NCI-H82 (cell line): ENCODE measurements at regions not wholly inside any gene's neighbourhood (a gene's known extent, or its start where the extent isn't known, plus 50 kb on each side); places are given as distances from the start of the nearest gene placed in this dataset.

ENCODE experiments used
- DNase-seq: peaks from one replicate; lab custom pipeline; 2025; lab: John Stamatoyannopoulos, UW

DNA sequence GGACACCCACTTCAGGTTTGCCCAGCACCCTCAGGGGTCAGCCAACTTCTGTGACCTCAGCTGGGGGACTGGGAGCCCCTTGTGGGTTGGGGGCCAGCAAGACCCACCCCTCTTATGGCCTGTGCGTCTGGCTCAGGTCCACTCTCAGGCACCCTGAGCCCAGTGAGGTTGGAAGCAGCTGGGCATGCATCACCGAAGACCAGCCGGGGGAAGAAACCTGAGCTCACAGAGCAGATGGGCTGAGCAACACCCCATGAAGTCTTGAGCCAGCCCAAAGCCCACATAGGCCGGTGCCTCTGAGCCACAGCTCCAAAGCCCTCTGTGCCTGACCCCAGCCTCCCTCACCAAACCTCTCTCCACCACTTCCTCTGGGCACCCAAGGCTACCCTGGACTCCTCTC, 166.7 kb downstream of the RBFOX3 start:
- DNase-seq = peak; percentile 59

DNA sequence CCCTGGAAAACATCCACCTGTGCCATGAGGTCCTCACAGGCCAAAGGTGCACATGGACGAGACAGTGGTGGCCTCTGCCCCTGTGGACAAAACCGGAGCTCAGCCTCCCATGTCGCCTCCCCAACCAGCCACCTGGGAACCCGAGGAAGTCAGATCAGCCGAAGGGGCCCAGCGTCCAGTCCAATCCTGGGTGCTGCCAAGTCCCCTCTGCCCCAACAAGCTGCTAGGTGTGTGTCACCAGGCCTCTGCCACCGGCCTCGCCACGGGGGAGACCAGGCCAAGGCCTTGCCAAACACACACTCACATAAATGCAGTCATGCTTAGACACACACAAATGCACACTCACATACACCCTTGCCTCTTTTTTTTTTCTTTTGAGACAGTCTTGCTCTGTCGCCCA, 167.8 kb downstream of the RBFOX3 start:
- no peak for DNase-seq

- DNase-seq = no peak
These were observed 169.3 kb downstream of the RBFOX3 start for GRCh38 chr17:79441356-79442160.

DNA sequence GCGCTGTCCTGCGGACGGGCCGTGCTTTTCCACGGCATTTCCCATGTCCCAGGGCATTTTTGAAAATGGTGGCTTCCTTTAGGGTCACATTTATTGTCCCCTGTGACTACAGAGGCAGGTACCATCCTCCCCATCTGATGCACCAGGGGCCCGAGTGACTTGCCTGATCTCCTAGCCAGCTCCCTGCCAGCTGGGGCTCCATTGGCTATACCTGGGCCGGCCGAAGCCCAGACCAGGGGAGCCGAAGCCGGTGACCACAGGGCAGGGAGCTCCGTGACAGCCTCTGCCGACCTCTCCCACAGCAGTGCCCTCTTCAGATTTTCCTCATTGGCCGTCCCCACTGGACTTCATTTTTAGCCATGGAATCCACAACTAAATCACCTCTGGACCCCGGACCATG, 170.6 kb downstream of the RBFOX3 start:
- no peak for DNase-seq

DNA sequence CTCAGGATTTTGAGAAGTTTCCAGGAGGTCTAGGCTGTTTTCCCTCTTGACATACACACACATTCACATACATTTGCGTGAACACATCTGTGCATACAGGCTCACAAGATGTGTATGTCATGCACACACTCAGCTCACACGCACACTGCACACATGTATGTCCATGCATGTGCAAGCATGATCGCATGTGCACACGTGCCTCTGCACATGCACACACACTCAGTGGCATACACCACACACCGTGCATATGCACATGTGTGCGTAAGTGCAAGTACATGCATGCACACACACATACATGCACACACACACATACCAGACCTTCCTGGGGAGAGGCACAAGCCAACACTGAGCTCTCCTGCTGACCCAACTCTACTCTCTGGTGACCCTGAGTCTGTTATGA, 171.4 kb downstream of the RBFOX3 start:
- no peak for DNase-seq

- DNase-seq = peak; percentile 52
These were observed 172.1 kb downstream of the RBFOX3 start for GRCh38 chr17:79438546-79439334.

DNA sequence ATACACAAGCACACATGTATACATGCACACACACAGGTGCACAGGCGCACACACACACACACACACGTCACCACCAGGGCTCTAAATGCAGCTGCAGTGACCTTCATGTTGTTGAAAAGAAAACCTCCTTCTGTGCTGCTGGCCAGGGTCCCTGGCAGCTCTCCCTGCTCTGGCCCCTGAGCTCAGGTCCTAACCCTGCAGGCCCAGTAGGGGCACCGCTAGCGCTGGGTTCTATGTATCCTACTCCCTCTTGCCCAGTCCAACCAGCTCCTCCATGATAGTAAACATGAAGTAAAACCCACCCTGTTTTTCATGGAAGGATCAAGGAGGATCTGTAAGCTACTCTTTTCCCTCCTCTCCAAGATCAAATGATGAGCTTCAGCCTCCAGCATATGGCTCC, 172.8 kb downstream of the RBFOX3 start:
- peak; percentile 34 for DNase-seq

- no peak for DNase-seq
These were observed 173.8 kb downstream of the RBFOX3 start for GRCh38 chr17:79437081-79437480.

DNA sequence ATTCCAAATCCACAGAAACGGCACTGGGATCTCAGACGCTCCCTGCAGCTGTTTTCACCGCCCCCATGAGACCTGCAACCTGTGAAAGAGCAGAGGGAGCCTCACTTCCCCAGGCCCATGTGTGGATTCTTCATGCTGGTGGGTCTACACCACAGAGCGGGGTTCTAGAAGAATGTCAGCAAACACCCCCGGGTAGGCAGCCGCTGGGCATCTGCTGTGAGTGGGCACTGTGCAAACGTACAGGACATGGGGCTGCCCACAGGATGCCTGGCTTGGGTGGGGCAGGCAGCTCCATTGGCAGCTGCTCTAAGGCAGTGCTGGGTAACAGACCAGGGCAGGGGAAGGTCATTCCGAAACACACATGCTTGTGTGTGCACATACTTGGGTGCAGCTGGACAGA, 174.9 kb downstream of the RBFOX3 start:
- no peak for DNase-seq

DNA sequence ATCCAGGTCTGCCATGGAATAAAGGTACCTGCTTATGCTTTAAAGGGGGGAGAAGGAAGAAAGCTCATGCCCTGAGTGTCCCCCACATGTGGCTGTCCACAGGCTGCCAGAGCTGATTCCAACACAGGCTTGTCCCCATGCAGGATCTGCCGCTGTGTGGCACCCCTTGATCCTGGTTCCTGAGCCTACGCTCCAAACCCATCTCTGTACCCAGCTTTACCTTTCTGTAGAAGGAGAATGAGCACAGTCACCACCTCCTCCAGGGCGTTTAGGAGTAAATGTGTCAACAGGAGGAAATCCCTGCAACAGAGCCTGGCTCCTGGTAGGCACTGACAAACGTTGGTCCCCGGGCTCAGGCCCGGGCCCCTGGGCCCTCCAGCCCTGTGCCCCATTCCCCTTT, 175.6 kb downstream of the RBFOX3 start:
- no peak for DNase-seq

DNA sequence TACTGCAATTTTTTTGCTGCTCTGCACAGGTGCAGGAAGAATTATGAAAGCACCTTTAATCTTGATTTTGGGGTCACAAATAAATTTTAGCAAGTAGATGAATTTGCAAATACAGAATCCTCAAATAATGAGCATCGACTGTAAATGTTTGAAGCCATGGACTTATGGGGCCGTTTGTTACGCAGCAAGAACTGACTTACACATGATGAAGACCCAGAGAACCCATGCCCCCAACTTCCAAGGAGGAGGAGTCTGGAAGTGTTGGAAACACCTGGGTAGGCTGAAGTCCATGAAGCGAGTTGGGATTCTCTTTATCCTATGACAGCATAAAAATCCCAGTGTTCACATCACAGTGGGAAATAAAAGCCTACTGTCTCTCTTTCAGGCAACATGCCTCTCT, 176.6 kb downstream of the RBFOX3 start:
- no peak for DNase-seq

DNA sequence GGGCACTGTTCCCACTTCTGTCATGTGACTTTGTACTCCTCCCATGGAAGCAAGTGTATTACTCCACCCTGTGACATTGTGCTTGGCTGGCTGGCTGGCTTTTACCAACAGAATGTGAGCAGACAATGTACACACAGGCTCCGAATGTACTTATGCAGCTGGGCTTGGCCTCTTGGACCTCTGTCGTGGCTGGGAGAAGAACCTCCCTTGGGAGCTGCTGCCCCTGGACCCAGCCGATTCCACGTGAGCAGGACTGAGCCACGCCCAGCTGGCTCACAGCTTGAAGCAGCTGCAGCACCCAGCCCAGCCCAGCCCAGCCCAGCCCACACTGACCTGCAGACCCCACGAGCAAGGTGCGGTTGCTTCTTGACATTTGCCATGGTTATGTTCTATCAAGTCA, 177.5 kb downstream of the RBFOX3 start:
- DNase-seq = no peak

DNA sequence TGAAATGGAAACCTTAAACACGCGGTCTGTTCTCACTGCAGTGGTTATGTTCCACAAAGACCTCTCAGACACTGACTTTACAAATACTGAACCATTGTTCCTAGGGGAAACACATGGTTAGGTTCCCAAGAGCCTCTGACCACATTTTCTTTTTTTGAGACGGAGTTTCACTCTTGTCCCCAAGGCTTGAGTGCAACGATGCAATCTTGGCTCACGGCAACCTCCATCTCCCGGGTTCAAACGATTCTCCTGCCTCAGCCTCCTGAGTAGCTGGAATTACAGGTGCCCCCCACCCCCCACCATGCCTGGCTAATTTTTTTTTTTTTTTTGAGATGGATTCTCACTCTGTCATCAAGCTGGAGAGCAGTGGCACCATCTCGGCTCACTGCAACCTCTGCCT, 179.7 kb downstream of the RBFOX3 start:
- no peak for DNase-seq

DNA sequence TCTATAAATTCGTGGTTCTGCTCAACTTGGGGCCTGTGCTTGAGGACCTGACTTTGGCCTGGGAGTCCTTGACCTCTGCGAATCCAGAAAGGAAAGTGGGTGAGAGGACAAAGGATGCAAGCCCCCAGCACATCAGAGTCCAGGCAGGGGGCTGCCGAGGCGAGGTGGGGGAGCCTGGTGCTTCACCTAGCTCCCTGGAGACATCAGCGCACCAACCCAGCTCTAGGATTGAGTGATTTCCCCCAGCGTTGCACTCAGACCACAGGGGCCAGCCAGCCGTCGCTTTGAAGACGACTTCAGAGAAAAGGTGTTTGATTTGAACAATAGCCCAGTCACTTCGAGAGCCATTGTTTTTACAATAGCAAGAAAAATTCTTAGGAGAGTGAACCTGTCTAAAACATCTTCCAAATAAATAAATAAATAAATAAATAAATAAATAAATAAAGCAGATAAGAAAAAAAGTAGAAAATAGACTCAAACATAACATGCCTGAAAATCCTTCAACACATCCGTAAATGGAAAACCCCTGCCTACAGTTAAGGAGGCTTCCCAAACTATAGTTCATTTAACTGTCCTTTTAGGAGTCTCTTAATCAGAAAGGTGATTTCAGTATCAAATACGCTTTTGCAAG, 180.9 kb downstream of the RBFOX3 start:
- DNase-seq = no peak

- DNase-seq = no peak
These were observed 181.9 kb downstream of the RBFOX3 start for GRCh38 chr17:79428988-79429387.

DNA sequence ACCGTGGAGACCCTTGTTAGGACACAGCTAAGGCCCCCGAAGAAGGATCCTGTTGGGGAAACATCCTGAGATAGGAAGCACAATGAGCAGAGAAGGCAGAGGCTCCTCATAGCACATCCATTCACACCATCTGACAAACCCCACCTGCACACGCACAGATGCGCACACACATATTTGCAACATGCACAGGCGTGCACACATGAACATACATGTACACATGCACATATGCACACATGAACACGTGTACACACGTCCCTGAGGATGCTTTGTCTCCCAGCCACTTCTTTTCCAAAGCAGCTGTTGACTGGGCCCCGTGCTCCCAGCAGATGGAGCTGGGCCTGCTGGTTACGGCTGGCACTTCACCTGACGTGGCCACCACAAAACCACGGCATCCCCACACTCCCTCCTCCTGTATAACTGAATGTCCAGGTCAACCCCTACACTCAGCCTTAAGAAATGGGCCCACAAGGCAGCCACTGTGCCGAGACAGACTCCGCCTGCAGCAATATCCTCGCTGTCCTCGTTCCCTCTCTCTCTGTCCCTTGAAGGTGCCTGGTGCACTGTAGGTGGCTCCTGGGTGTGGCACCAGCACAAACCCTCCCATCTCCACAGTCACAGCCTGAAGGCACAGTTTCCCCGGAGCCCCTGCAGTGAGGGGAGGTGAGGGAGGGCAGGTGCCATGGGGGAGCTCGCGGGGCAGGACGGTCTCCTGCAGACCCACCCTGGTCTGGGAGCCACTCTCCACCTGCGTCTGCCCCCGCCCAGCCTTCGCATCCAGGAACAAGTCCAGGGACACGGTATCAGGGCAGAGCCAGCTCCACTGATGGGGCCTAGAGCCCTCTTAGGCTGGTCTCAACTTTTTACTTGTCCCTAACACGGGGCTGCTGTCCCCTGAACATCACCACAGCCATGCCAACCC, 183.0 kb downstream of the RBFOX3 start:
- DNase-seq = no peak

GRCh38 chr17:79425686-79426085, 185.2 kb downstream of the RBFOX3 start:
- DNase-seq = no peak

GRCh38 chr17:79424471-79425185, 186.2 kb downstream of the RBFOX3 start:
- peak; percentile 10 for DNase-seq

GRCh38 chr17:79423811-79424465, 186.9 kb downstream of the RBFOX3 start:
- no peak for DNase-seq

GRCh38 chr17:79422236-79422635, 188.6 kb downstream of the RBFOX3 start:
- DNase-seq = no peak
